ENCODE measurements at regions not wholly inside any gene's neighbourhood (a gene's known extent, or its start where the extent isn't known, plus 50 kb on each side); places are given as distances from the start of the nearest gene placed in this dataset.

DNA sequence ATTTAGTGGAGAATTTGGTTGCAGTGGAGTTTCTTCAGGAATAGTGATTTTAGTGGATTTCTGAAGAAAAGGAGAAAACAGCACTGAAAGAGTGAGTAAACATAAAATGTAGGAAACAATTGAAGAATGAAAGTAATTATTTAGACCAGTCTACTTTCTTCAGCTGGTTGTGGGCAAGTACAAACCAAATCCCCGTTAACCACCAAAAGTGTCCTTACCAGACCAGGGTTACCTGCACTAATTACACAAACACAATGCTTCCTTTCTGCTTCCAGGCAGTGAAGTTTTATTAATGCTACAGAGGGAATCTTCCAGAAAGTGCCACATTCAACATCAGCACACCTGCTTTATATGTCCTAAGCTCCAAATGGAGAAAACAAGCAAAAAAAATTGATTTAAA, 248.0 kb upstream of the TBC1D5 start:
- 87 to 93% (median 92%) methylated on average over 1 of the region's 1 CpG for WGBS, 5 donors
- intact Hi-C loops (cut with DNase I; ENCODE audit: low total_unique reads), result no loop called here
- DNase-seq, result no peak
- H3K36me3 ChIP-seq, result no peaks in the 10 kb centered on the region
- no peaks in the 10 kb centered on the region for H3K27me3 ChIP-seq
- H3K9me3 ChIP-seq, result no peaks in the 10 kb centered on the region
- no peak overlapping the region for H3K4me3 ChIP-seq
- peaks cover 0 to 17% (median 0%) of the 10 kb centered on the region in 4 donors for H3K4me1 ChIP-seq
- no peak overlapping the region for H3K27ac ChIP-seq
- TF ChIP-seq CTCF (IDR thresholded peaks at IDR 0.05), result no peak
- no peak for TF ChIP-seq POLR2AphosphoS5 (IDR thresholded peaks at IDR 0.05)
- no peak for TF ChIP-seq POLR2A (IDR thresholded peaks at IDR 0.05)
- TF ChIP-seq EP300 (IDR thresholded peaks at IDR 0.05), result no peak

- 76 to 81% (median 78%) methylated on average over 2 of the region's 2 CpGs for WGBS, 5 donors
- H3K9me3 ChIP-seq, result no peaks in the 10 kb centered on the region
- H3K4me3 ChIP-seq, result no peak overlapping the region
- no peak for DNase-seq
- intact Hi-C loops (cut with DNase I; ENCODE audit: low total_unique reads), result no loop called here
- H3K4me1 ChIP-seq, result peaks cover 0 to 17% (median 0%) of the 10 kb centered on the region in 4 donors
- H3K27me3 ChIP-seq, result no peaks in the 10 kb centered on the region
- H3K27ac ChIP-seq, result no peak overlapping the region
- H3K36me3 ChIP-seq, result no peaks in the 10 kb centered on the region
- TF ChIP-seq POLR2AphosphoS5 (IDR thresholded peaks at IDR 0.05) (no peak), POLR2A (IDR thresholded peaks at IDR 0.05) (no peak)
Measured at GRCh38 chr3:17986348-17986816, 244.0 kb upstream of the TBC1D5 start.

DNA sequence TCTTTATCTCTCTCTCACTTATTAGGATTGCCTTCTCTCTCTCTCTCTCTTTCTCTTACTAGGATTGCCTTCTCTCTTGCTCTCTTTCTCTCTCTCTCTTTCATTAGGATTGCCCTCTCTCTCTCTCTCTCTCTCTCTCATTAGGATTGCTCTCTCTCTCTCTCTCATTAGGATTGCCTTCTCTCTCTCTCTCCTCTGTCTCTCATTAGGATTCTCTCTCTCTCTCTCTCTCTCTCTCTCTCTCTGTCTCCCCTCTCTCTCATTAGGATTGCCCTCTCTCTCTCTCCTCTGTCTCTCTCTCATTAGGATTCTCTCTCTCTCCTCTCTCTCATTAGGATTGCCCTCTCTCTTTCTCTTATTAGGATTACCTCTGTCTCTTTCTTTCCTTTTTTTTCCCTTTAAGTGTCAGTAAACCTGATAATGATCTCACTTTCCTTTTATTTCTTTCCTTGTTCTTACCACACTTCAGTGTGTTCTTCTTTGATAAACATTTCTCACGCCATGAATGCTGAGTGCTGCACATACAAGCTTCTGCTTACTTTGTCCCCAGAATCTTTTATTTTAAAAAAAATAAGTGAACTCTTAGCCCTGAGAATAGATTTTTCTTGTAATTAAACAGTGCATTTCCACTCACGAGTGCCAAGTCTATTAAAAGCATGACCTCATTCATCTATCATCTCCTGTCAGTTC, 243.4 kb upstream of the TBC1D5 start:
- H3K4me1 ChIP-seq, result peaks cover 0 to 17% (median 0%) of the 10 kb centered on the region in 4 donors
- no peaks in the 10 kb centered on the region for H3K27me3 ChIP-seq
- TF ChIP-seq POLR2AphosphoS5 (IDR thresholded peaks at IDR 0.05) (no peak), CTCF (IDR thresholded peaks at IDR 0.05) (no peak), POLR2A (IDR thresholded peaks at IDR 0.05) (no peak), EP300 (IDR thresholded peaks at IDR 0.05) (no peak)
- H3K9me3 ChIP-seq, result no peaks in the 10 kb centered on the region
- H3K4me3 ChIP-seq, result no peak overlapping the region
- no peak for DNase-seq
- intact Hi-C loops (cut with DNase I; ENCODE audit: low total_unique reads), result no loop called here
- no peaks in the 10 kb centered on the region for H3K36me3 ChIP-seq
- H3K27ac ChIP-seq, result no peak overlapping the region
- 38 to 52% (median 48%) methylated on average over 2 of the region's 2 CpGs for WGBS, 5 donors

GRCh38 chr3:17983106-17983505, 240.7 kb upstream of the TBC1D5 start:
- Histone ChIP-seq H3K27ac (no peak overlapping the region), H3K36me3 (no peaks in the 10 kb centered on the region), H3K4me1 (peaks cover 0 to 17% (median 0%) of the 10 kb centered on the region in 4 donors), H3K9me3 (no peaks in the 10 kb centered on the region), H3K4me3 (no peak overlapping the region), H3K27me3 (no peaks in the 10 kb centered on the region)
- no peak for TF ChIP-seq POLR2AphosphoS5 (IDR thresholded peaks at IDR 0.05)
- TF ChIP-seq CTCF (IDR thresholded peaks at IDR 0.05), result no peak
- TF ChIP-seq POLR2A (IDR thresholded peaks at IDR 0.05), result no peak
- TF ChIP-seq EP300 (IDR thresholded peaks at IDR 0.05), result no peak
- intact Hi-C loops (cut with DNase I; ENCODE audit: low total_unique reads), result no loop called here
- no peak for DNase-seq
- 45 to 85% (median 78%) methylated on average over 3 of the region's 3 CpGs for WGBS, 5 donors

Measured in stomach (tissue), 8 donors.